GM18498 (cell line): ENCODE measurements at regions not wholly inside any gene's neighbourhood (a gene's known extent, or its start where the extent isn't known, plus 50 kb on each side); places are given as distances from the start of the nearest gene placed in this dataset.

Experiments used
- ATAC-seq: cut with Tn5 transposase; IDR thresholded peaks from one replicate; pipeline ENCODE4 v1.9.1; 2021; ENCODE audit warnings: mild to moderate bottlenecking, moderate library complexity; ENCODE audit not compliant: unreplicated experiment

DNA sequence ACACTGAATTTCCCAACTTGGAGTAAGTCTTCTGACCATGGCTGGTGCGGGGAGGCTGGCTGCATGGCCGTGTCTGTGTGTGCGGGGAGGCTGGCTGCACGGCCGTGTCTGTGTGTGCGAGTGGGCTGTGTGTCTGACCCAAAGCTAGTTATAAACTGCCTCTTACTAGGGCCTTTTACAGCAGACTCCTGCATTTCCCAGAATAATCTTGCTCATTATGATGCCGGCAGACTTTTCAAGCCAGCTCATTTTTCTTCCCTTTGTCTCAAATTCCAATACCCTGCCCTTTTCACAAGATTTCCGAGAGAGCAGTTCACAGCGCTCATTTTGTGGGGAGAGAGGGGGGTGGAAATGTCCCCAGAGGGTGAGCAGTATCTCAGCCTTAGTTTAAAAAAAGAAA is 470.7 kb upstream of the BRINP1 start:
- no peak for ATAC-seq

- ATAC-seq: no peak
These were observed 469.0 kb upstream of the BRINP1 start for GRCh38 chr9:119838210-119838609.

- ATAC-seq: no peak
These were observed 466.8 kb upstream of the BRINP1 start for GRCh38 chr9:119836036-119836435.

- no peak for ATAC-seq
These were observed 464.9 kb upstream of the BRINP1 start for GRCh38 chr9:119834064-119834620.

GRCh38 chr9:119831309-119831708 is 462.1 kb upstream of the BRINP1 start:
- ATAC-seq: no peak

DNA sequence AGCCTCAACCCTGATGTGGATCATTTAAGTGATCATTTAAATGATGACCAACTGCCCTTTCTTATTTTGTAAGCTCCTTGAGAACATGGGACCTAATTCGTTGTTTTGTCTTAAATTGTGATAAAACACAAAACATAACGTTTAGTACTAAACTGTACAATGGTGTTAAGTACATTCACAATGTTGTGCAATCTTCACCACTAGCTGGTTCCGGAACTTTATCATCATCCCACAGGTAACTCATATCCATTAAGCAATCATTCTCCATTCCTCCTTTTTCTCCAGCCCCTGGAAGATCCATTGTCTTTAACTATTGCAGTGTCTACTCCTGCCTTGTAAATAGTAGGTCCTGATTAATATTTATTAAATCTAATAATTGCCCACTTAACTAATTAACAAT is 460.5 kb upstream of the BRINP1 start:
- ATAC-seq: no peak

DNA sequence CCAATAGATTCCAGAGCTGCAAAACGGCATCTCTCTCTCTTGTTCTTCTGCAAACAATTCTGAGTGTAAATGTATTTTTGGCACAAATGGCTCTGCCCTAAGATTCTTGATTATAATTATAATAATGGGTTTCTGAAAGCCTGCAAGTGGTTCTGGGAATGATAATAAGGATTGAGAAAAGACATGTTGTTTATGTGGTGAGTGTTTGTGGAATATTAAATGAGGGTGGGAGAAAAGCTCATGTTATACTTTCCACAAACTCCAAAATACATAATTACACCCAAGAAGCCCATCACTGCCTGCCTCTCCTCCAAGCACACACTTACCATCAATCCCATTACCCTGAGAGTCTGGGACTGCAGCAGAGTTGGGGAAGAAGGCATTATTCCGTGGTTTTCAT is 460.0 kb upstream of the BRINP1 start:
- ATAC-seq: no peak

DNA sequence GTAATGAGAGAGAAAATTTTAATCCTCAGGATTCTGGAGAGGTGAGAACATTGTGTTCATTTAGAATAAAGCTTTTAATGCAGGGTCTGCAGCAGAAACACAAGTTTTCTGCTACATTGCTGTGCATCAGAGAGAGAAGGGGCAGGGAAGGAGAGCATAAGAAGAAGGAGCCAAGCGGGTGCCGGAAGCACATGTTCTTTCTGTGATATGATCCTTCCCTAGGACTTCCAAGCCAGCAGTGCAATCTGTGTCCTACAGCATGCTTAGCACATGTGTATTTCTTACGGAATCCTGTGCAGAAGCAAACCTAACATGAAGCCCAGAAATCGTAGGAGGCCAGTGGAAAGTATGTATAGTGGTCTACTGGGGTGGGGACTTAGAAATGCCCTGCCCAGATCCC is 458.3 kb upstream of the BRINP1 start:
- ATAC-seq: no peak

DNA sequence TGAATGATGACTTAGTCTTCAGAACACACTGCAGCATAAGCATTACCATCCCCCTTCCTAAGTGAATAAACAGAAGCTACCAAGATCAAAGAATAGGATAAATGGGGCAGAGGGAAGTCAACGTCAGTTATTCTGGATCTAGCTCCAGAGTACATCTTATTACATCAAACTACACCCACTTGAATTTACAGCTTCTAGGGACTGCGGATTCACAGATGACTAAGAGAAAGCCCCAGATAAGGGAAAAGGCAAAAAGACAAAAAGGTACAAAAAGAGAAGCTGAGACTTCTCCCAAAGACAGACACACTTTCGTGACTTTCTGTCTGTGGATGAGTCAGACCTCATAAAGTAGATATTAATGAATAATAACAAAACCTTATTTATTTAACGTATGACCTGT is 457.9 kb upstream of the BRINP1 start:
- ATAC-seq: no peak

DNA sequence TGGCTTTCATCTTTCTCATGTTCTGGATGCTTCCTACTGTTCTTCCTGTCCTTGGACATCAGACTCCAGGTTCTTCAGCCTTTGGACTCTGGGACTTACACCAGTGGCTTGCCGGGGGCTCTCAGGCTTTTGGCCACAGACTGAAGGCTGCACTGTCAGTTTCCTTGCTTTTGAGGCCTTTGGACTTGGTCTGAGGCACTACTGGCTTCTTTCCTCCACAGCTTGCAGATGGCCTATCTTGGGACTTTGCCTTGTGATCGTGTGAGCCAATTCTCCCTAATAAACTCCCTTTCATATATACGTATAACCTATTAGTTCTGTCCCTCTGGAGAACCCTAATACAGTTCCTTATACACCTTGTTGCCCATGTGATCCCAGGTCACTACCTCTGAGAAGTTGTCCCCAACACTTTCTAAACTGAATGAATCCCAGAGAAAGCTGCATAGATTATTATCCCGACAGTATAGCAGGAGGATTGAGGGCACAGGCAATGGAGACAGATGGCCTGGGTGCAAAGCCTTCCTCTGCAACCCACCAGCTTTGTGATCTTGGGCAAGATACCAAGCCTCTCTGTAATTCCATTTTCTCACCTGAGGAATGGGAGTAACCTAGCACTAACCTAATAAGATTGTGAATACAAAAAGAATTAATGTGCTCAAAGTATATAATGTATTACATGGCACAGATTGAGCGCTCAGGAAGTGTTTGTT is 449.6 kb upstream of the BRINP1 start:
- no peak for ATAC-seq

DNA sequence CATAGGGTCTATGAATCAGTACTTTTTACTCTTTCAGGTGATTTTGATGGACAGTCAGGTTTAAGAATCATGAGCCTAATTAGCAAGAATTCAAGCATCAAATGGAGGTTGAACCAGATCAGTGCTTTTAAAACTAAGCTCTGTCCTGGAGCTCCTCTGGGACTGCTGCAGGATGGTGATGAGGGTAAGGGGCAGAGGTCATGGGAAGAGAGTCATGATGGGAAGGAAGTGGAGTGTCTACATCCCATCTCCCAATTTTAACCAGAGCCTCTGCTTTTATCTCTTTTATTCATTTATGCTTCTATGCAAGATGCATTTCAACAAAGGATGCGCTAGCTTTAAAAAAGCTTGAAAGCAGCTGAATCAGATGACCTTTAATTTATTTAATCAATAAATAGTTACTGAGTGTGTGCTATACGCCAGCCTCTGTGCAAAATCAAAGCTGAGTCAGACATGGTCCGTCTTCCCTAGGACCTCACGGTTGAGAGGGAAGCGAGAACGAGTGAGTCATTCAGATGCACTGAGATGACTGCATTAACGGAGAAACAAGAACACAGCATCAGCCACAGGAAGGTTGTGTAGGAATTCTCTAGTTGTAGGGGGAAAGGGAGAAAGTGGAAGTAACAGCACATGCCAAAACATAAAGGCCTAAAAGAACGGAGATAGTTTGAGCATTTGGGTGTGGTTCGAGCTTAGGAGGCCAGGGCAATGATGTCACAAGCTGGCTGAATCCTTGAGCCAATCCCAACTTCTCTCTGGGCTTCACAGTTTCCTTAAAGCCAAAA is 441.6 kb upstream of the BRINP1 start:
- ATAC-seq: no peak

- ATAC-seq: no peak
These were observed 434.4 kb upstream of the BRINP1 start for GRCh38 chr9:119803679-119804078.

GRCh38 chr9:119802621-119803020 is 433.4 kb upstream of the BRINP1 start:
- no peak for ATAC-seq

DNA sequence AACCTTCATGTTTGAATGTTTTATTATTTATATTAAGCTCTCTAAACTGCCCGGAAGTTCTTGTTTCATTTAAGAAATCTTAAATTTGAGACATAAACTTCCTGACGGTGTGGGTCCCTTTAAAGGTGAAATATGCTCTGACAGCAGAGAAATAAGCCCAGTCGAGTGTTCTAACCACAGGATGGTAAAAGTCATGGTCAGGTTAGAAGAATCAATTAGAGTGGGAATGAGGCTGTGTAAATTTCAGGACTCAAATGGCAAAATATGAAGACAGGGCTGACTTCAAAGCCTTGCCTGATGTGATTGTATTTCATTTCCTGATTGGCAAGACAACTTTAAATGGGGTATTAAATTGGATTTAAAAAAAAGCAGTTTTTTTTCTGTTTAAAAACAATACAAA is 432.9 kb upstream of the BRINP1 start:
- ATAC-seq: no peak

GRCh38 chr9:119801311-119801710 is 432.1 kb upstream of the BRINP1 start:
- ATAC-seq: no peak

GRCh38 chr9:119795395-119795794 is 426.2 kb upstream of the BRINP1 start:
- no peak for ATAC-seq

GRCh38 chr9:119794836-119795235 is 425.6 kb upstream of the BRINP1 start:
- no peak for ATAC-seq

DNA sequence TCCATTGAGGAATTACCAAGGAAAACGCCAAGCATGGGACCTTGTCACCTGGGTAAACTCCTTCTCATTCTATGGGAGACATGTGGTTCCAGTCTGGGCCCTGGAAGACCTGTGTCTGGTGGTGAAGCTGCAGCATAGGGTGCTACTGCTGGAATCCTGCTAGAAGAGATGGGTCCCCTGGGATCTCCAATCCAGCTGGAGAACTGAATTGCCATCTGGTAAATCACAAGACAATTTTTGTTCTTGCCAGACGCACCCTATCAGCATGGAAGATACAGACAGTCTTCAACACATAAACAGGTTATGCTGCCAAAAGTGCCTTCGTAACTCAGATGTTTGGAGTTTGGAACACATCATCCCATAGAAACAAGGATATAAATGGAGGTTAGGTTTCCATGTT is 424.0 kb upstream of the BRINP1 start:
- no peak for ATAC-seq

DNA sequence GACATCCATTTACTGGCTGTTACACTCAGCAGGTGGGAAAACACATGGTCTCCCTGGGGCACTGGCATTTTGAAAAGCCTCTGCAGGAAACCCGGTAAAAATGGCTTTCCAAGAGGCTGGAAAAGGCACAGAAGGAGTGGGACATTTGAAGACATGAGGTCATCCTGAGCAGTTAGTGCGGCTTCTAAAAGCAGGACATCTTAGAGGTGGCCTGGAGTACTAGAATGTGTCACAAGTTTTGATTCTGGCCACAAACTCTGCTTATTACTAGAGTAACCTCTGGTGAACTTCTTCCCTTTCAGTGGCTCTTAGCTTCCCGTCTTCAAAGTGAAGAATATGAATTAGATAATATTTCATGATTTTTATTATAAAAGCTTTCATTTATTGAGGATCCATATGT is 423.0 kb upstream of the BRINP1 start:
- no peak for ATAC-seq

DNA sequence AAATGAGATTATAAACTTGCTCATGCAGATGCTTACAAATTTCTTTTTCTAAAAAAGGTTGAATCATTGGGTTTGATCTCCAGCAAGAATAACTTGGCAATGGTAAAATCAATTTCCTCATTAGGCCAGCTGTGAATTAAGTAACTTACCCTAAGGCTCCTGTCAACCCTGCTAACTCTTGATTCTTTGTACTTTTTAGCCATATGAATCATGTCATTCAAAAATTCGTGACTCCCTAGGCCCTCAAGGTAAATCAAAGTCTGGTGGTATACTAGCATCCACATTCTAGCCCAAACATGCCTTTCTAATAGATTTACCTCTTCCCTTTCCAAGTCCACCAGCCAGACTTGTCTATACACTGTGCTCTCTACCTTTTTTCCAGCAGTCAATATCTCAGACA is 420.8 kb upstream of the BRINP1 start:
- no peak for ATAC-seq

GRCh38 chr9:119788921-119789320 is 419.7 kb upstream of the BRINP1 start:
- no peak for ATAC-seq

GRCh38 chr9:119781886-119782285 is 412.7 kb upstream of the BRINP1 start:
- ATAC-seq: no peak
